Uterus (tissue), 2 donors: ENCODE measurements at regions not wholly inside any gene's neighbourhood (a gene's known extent, or its start where the extent isn't known, plus 50 kb on each side); places are given as distances from the start of the nearest gene placed in this dataset.

Source experiments
- CTCF ChIP-seq, 4 experiments: fragments of 200-600 bp in 2 of 4; fragments of 450-650 bp in 2 of 4; sonication (generic) in 2 of 4; IDR thresholded peaks; one replicate each; pipeline ENCODE4 v1.5.1; 2016 to 2019; ENCODE audit warnings: antibody characterized with exemption in 4 of 4, mild to moderate bottlenecking in 2 of 4, moderate library complexity in 1 of 4
- POLR2A ChIP-seq, 2 donors: fragments of 450-650 bp; IDR thresholded peaks; one replicate each; pipeline ENCODE4 v1.6.1; 2016; ENCODE audit warnings: antibody characterized with exemption in 2 of 2, mild to moderate bottlenecking in 1 of 2, moderate library complexity in 1 of 2

GRCh38 chr21:36636439-36636838, 62.5 kb upstream of the SIM2 start:
- TF ChIP-seq CTCF (IDR thresholded peaks at IDR 0.05) (no peak), POLR2A (IDR thresholded peaks at IDR 0.05) (no peak)
